ENCODE measurements at regions not wholly inside any gene's neighbourhood (a gene's known extent, or its start where the extent isn't known, plus 50 kb on each side); places are given as distances from the start of the nearest gene placed in this dataset.

GRCh38 chr7:10238641-10239040 lies 735.0 kb upstream of the PHF14 start:
- TF ChIP-seq CTCF (conservative IDR thresholded peaks at IDR 0.05), result no peak
- TF ChIP-seq EZH2 (IDR thresholded peaks at IDR 0.05; ENCODE audit: low read depth), result no peak
